GM12878 (cell line): ENCODE measurements at regions not wholly inside any gene's neighbourhood (a gene's known extent, or its start where the extent isn't known, plus 50 kb on each side); places are given as distances from the start of the nearest gene placed in this dataset.

Experiments
- ATAC-seq: fragments of 200-7000 bp; cut with Tn5 transposase; 3 replicates; pipeline ENCODE4 v1.9.1; 2020; ENCODE audit warnings: mild to moderate bottlenecking, moderate library complexity
- BruUV-seq: library from RNA; stranded (reverse); fragments of 400-500 nt; replicated peaks from 2 replicates; lab custom pipeline; 2021; lab: Mats Ljungman, UMichigan
- CTCF ChIA-PET: fragments of 300-600 bp; sonication (Branson Sonifier 250); formaldehyde crosslinking; extraction: SDS; loops from one replicate; lab custom pipeline; 2021; ENCODE audit warnings: inconsistent platforms; lab: Yijun Ruan, JAX
- POLR2A ChIA-PET: fragments of 350-600 bp; formaldehyde crosslinking; extraction: SDS; loops from one replicate; lab custom pipeline; 2021; ENCODE audit warnings: inconsistent platforms; lab: Charles Lee
- RAD21 ChIA-PET: fragments of 300-600 bp; sonication (Branson Sonifier 250); formaldehyde crosslinking; loops from one replicate; lab custom pipeline; 2023; ENCODE audit warnings: antibody characterized with exemption; ENCODE audit not compliant: unreplicated experiment; lab: Charles Lee
- SMC1A ChIA-PET: fragments of 300-600 bp; sonication (Branson Sonifier 250); formaldehyde crosslinking; loops from one replicate; lab custom pipeline; 2023; ENCODE audit not compliant: unreplicated experiment, uncharacterized antibody; lab: Charles Lee
- DNase-seq: peaks from one replicate; pipeline ENCODE4 v3.0.0-alpha.2; 2011; ENCODE audit warnings: low read depth, low spot score
- FAIRE-seq: peaks from 3 replicates; lab custom pipeline; 2011; peaks lifted over from hg19 to GRCh38; lab: Jason Lieb, UNC
- H2AFZ ChIP-seq: 2 replicates; pipeline ENCODE4 v1.6.0; 2011; ENCODE audit warnings: low read depth, low read length, control low read depth; ENCODE audit not compliant: control insufficient read depth
- H3K27ac ChIP-seq: 2 replicates; pipeline ENCODE4 v1.5.1; 2011; ENCODE audit warnings: control low read depth; ENCODE audit not compliant: control insufficient read depth, insufficient read depth
- H3K27me3 ChIP-seq, 2 experiments: replicated peaks in 1 of 2; 2 replicates each; pipeline versions ENCODE4 v1.6.0 to v1.6.1; 2011; ENCODE audit warnings: low read length in 1 of 2; ENCODE audit not compliant: control insufficient read depth in 2 of 2, insufficient read depth in 2 of 2
- H3K36me3 ChIP-seq, 2 experiments: 2 replicates each; pipeline ENCODE4 v1.5.1; 2011; ENCODE audit warnings: low read length in 1 of 2; ENCODE audit not compliant: control insufficient read depth in 2 of 2, insufficient read depth in 2 of 2
- H3K4me1 ChIP-seq: 2 replicates; pipeline ENCODE4 v1.6.1; 2011; ENCODE audit warnings: mild to moderate bottlenecking, low read length, moderate library complexity, mixed read lengths; ENCODE audit not compliant: control insufficient read depth, insufficient read depth
- H3K4me2 ChIP-seq: 2 replicates; pipeline ENCODE4 v1.6.0; 2011; ENCODE audit warnings: control low read depth; ENCODE audit not compliant: control insufficient read depth, insufficient read depth
- H3K4me3 ChIP-seq: fragments of 200-600 bp; sonication (generic); 2 replicates; pipeline ENCODE4 v1.5.1; 2016
- H3K79me2 ChIP-seq: 2 replicates; pipeline ENCODE4 v1.6.0; 2011; ENCODE audit warnings: low read length; ENCODE audit not compliant: control insufficient read depth, insufficient read depth
- H3K9ac ChIP-seq: 2 replicates; pipeline ENCODE4 v1.8.0; 2011; ENCODE audit warnings: low read length, control low read depth, mixed read lengths; ENCODE audit not compliant: control insufficient read depth, insufficient read depth
- H3K9me3 ChIP-seq: replicated peaks from 3 replicates; pipeline ENCODE4 v1.5.1; 2011; ENCODE audit warnings: mild to moderate bottlenecking, low read length; ENCODE audit not compliant: control insufficient read depth, insufficient read depth
- H4K20me1 ChIP-seq: 2 replicates; pipeline ENCODE4 v1.6.0; 2011; ENCODE audit not compliant: control insufficient read depth, insufficient read depth
- BCL11A ChIP-seq: IDR thresholded peaks from 2 replicates; pipeline ENCODE4 v1.6.1; 2011; ENCODE audit warnings: low read depth, low read length
- BMI1 ChIP-seq: fragments of 450-650 bp; IDR thresholded peaks from 2 replicates; pipeline ENCODE4 v1.6.1; 2016; ENCODE audit warnings: mild to moderate bottlenecking, moderate library complexity, borderline replicate concordance
- ESRRA ChIP-seq: IDR thresholded peaks from 2 replicates; pipeline ENCODE4 v1.6.1; 2012; ENCODE audit warnings: mild to moderate bottlenecking, low read length, improper control_type of control experiment
- JUNB ChIP-seq: IDR thresholded peaks from 2 replicates; pipeline ENCODE4 v1.6.1; 2016; ENCODE audit warnings: antibody characterized with exemption, mild to moderate bottlenecking
- MTA3 ChIP-seq: IDR thresholded peaks from 2 replicates; pipeline ENCODE4 v1.6.1; 2012; ENCODE audit warnings: low read length, inconsistent platforms, borderline replicate concordance
- YBX1 ChIP-seq: fragments of 450-650 bp; IDR thresholded peaks from 2 replicates; pipeline ENCODE4 v1.6.1; 2016; ENCODE audit warnings: antibody characterized with exemption
- ZBED1 ChIP-seq: IDR thresholded peaks from 2 replicates; pipeline ENCODE4 v1.6.1; 2016; ENCODE audit warnings: borderline replicate concordance
- ZBTB11 ChIP-seq: fragments of 450-650 bp; formaldehyde crosslinking; IDR thresholded peaks from 2 replicates; pipeline ENCODE4 v1.5.0; 2022; ENCODE audit warnings: mild to moderate bottlenecking, missing genetic modification characterization
- ZNF592 ChIP-seq: fragments of 450-650 bp; IDR thresholded peaks from 2 replicates; pipeline ENCODE4 v1.6.1; 2017; ENCODE audit warnings: mild to moderate bottlenecking, moderate library complexity
- WGBS: methylation state at CpG from one replicate; pipeline ENCODE4 v1.1.6; 2016; ENCODE audit warnings: low lambda C conversion rate; ENCODE audit not compliant: insufficient replicate concordance, insufficient coverage; ENCODE audit errors: missing lambda C conversion rate; 5-methylcytosine and 5-hydroxymethylcytosine counted together
- in situ Hi-C: fragments of 300-500 bp; cut with MboI; formaldehyde crosslinking; loops from 9 replicates; pipeline ENCODE4 v1.14.3; 2018; ENCODE audit warnings: mixed read lengths
- intact Hi-C: fragments of 100-400 bp; cut with micrococcal nuclease; formaldehyde crosslinking; loops from one replicate; pipeline ENCODE4 v1.14.2; 2022; ENCODE audit not compliant: unreplicated experiment
- TF ChIP-seq, protein P1 (sequence below): IDR thresholded peaks from 2 replicates; pipeline ENCODE4 v1.6.1; 2011; ENCODE audit warnings: mild to moderate bottlenecking, low read depth, low read length, moderate library complexity; ENCODE audit not compliant: insufficient replicate concordance

DNA sequence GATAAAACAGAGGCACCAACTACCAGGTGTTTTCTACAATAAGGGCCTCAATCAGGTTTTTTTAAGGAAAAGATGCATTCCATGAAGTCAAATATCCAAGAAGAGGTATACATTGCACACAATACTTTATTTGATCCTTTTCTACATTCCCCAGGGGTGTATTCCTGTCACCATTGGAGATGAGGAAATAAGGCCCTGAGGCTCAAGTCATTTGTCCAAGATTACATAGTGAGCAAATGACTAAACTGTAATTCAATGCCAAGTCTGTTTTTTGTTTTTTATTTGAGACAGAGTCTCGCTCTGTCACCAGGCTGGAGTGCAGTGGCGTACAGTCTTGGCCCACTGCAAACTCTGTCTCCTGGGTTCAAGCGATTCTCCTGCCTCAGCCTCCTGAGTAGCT is 69.2 kb upstream of the CDYL start:
- CTCF ChIA-PET: no interaction called here
- BruUV-seq: no TSS peak

DNA sequence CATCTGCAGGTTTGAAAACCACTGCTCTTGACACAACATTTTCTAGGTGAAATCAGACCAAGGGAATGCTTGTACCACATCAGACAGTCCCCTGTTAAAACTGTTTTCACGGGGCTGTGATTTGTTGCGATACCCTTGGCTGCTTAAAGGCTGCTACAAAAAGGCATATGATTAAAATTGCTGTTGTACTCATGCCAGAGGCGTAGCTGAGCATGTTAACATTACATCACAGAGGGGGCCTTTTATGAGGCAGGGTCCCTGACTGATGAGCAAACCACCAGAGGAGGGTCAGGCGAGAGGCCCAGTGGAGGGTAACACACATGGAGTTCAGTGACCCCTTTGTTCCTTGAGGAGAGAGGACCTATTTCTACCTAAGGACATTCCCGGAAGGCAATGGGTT is 70.4 kb upstream of the CDYL start:
- BruUV-seq: no TSS peak
- in situ Hi-C loops: no loop called here
- POLR2A ChIA-PET: no interaction called here
- TF ChIP-seq YBX1: no peak
- TF ChIP-seq BCL11A: no peak
- TF ChIP-seq MTA3: no peak
- TF ChIP-seq JUNB: no peak
- TF ChIP-seq ZBED1: no peak
- TF ChIP-seq BMI1: no peak
- no peak for TF ChIP-seq ZNF592
- TF ChIP-seq ZBTB11: no peak
- TF ChIP-seq ESRRA: no peak
- TF ChIP-seq, protein P1, sequence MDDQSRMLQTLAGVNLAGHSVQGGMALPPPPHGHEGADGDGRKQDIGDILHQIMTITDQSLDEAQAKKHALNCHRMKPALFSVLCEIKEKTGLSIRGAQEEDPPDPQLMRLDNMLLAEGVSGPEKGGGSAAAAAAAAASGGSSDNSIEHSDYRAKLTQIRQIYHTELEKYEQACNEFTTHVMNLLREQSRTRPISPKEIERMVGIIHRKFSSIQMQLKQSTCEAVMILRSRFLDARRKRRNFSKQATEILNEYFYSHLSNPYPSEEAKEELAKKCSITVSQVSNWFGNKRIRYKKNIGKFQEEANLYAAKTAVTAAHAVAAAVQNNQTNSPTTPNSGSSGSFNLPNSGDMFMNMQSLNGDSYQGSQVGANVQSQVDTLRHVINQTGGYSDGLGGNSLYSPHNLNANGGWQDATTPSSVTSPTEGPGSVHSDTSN: no peak

More for the DNA sequence above, 69.2 kb upstream of the CDYL start:
- Histone ChIP-seq H3K27me3 (no peaks in the 10 kb centered on the region), H4K20me1 (no peaks in the 10 kb centered on the region), H3K9me3 (no peaks in the 10 kb centered on the region), H3K4me2 (no peak overlapping the region), H3K79me2 (no peaks in the 10 kb centered on the region), H3K4me3 (no peak overlapping the region), H3K4me1 (no peaks in the 10 kb centered on the region), H3K36me3 (no peaks in the 10 kb centered on the region), H2AFZ (no peak overlapping the region), H3K9ac (no peak overlapping the region), H3K27ac (no peak overlapping the region)
- TF ChIP-seq BCL11A: no peak
- ChIA-PET SMC1A (no interaction called here), POLR2A (no interaction called here), RAD21 (no interaction called here)
- DNase-seq: no peak
- 65% methylated on average over 3 of the region's 3 CpGs for WGBS
- no peak for ATAC-seq
- intact Hi-C loops (no loop called here), in situ Hi-C loops (no loop called here)
- FAIRE-seq: no peak

More for the DNA sequence above, 70.4 kb upstream of the CDYL start:
- no peak overlapping the region for H3K27ac ChIP-seq
- intact Hi-C loops: no loop called here
- no peak overlapping the region for H3K4me3 ChIP-seq
- ChIA-PET CTCF (interaction anchor here (0.7 kb wide), 1 partner anchor 258 kb away, joined by 3 read pairs; no protein-coding TSS in a partner anchor), SMC1A (no interaction called here), RAD21 (no interaction called here)
- no peak for FAIRE-seq
- no peaks in the 10 kb centered on the region for H4K20me1 ChIP-seq
- no peak overlapping the region for H3K4me2 ChIP-seq
- no peak for DNase-seq
- no peak overlapping the region for H3K9ac ChIP-seq
- H3K27me3 ChIP-seq: no peaks in the 10 kb centered on the region
- no peaks in the 10 kb centered on the region for H3K36me3 ChIP-seq
- 29% methylated on average over 5 of the region's 5 CpGs for WGBS
- no peaks in the 10 kb centered on the region for H3K4me1 ChIP-seq
- no peak for ATAC-seq
- H2AFZ ChIP-seq: no peak overlapping the region
- no peaks in the 10 kb centered on the region for H3K9me3 ChIP-seq
- H3K79me2 ChIP-seq: no peaks in the 10 kb centered on the region
